ENCODE measurements at regions not wholly inside any gene's neighbourhood (a gene's known extent, or its start where the extent isn't known, plus 50 kb on each side); places are given as distances from the start of the nearest gene placed in this dataset.

DNA sequence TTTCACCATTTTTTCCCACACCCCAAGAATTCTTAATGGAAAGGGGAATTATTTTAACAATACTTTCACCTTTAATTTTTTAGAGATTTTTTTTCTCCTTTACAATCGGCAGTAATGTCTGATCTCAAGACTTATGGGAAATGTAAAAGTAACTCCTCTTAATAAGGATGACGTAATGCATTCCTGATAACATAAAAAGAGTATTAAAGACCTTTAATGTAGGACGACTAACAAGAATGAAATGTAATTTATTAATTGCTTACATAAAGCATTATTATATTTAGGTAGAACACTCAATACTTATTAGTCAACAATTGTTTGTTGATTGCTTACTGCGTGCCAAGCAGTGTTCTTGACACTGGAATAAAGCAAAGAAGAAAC, 416.8 kb upstream of the NAALADL2 start:
- TF ChIP-seq POLR2AphosphoS5 (IDR thresholded peaks at IDR 0.05; ENCODE audit: insufficient read depth in 1 of 2, low read depth in 1 of 2) (no peak), POLR2A (IDR thresholded peaks at IDR 0.05) (no peak)
- TF ChIP-seq, protein P1, sequence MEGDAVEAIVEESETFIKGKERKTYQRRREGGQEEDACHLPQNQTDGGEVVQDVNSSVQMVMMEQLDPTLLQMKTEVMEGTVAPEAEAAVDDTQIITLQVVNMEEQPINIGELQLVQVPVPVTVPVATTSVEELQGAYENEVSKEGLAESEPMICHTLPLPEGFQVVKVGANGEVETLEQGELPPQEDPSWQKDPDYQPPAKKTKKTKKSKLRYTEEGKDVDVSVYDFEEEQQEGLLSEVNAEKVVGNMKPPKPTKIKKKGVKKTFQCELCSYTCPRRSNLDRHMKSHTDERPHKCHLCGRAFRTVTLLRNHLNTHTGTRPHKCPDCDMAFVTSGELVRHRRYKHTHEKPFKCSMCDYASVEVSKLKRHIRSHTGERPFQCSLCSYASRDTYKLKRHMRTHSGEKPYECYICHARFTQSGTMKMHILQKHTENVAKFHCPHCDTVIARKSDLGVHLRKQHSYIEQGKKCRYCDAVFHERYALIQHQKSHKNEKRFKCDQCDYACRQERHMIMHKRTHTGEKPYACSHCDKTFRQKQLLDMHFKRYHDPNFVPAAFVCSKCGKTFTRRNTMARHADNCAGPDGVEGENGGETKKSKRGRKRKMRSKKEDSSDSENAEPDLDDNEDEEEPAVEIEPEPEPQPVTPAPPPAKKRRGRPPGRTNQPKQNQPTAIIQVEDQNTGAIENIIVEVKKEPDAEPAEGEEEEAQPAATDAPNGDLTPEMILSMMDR (IDR thresholded peaks at IDR 0.05): no peak

All from vagina (tissue), 2 donors.